ENCODE measurements at regions not wholly inside any gene's neighbourhood (a gene's known extent, or its start where the extent isn't known, plus 50 kb on each side); places are given as distances from the start of the nearest gene placed in this dataset.

DNA sequence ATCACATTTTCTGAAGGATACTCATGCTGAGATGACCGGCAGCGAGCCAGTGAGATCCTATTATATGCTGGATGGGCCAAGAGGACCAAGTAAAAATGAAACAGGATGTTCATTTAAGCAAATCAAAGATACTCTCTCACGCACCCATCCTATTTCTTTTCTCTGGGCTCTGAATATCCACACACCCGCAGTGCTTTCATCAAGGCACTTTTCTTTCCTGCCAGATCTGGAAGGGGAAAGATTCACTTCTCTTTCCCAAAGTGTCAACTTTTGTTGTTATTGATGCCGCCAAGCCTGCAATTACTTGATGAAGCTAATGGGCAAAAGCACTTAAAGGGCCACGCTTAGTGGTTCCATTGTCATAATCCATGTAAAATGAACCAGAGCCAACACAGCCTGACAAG, 191.9 kb upstream of the CHAC2 start:
- Mint-ChIP-seq H3K36me3 (ENCODE audit: insufficient read depth, unreplicated experiment) (no peaks in the 10 kb centered on the region), H3K4me3 (ENCODE audit: unreplicated experiment) (no peak overlapping the region), H3K27ac (ENCODE audit: low read depth, unreplicated experiment) (no peak overlapping the region), H3K4me1 (ENCODE audit: insufficient read depth, unreplicated experiment) (no peaks in the 10 kb centered on the region), H3K9me3 (ENCODE audit: unreplicated experiment) (no peaks in the 10 kb centered on the region), H3K27me3 (ENCODE audit: insufficient read depth, unreplicated experiment) (no peaks in the 10 kb centered on the region)
- CTCF ChIA-PET: interaction anchor here (0.9 kb wide), 1 partner anchor 47 kb away, joined by 3 read pairs; no protein-coding TSS in a partner anchor
- POLR2A ChIA-PET: no interaction called here
- no TSS peak for BruUV-seq (replicated peaks)
- intact Hi-C loops (cut with micrococcal nuclease): no loop called here
- no peak for DNase-seq (ENCODE audit: unreplicated experiment)
- TF ChIP-seq, protein P1, sequence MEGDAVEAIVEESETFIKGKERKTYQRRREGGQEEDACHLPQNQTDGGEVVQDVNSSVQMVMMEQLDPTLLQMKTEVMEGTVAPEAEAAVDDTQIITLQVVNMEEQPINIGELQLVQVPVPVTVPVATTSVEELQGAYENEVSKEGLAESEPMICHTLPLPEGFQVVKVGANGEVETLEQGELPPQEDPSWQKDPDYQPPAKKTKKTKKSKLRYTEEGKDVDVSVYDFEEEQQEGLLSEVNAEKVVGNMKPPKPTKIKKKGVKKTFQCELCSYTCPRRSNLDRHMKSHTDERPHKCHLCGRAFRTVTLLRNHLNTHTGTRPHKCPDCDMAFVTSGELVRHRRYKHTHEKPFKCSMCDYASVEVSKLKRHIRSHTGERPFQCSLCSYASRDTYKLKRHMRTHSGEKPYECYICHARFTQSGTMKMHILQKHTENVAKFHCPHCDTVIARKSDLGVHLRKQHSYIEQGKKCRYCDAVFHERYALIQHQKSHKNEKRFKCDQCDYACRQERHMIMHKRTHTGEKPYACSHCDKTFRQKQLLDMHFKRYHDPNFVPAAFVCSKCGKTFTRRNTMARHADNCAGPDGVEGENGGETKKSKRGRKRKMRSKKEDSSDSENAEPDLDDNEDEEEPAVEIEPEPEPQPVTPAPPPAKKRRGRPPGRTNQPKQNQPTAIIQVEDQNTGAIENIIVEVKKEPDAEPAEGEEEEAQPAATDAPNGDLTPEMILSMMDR (IDR thresholded peaks at IDR 0.05; ENCODE audit: unreplicated experiment): no peak

DNA sequence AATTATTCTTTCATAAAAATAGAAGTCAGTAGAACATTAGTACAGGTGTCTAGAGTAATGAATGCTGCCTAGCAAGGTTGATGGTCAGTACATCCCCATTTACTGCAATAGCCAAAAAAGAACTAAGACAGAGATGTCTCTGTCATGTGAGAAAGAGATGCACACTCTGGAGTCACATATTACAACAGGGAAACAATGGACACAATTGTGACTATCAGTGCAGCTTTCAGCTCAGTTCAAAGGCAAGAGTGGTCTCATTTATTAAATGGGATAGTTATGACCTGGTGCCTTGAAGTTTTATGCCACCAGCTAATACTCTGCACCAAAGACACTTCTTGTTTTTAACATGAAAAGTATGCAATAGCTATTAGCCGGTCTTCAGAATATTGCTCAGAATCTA, 194.9 kb upstream of the CHAC2 start:
- DNase-seq (ENCODE audit: unreplicated experiment): no peak
- Mint-ChIP-seq H3K4me3 (ENCODE audit: unreplicated experiment) (no peak overlapping the region), H3K4me1 (ENCODE audit: insufficient read depth, unreplicated experiment) (no peaks in the 10 kb centered on the region), H3K36me3 (ENCODE audit: insufficient read depth, unreplicated experiment) (no peaks in the 10 kb centered on the region), H3K9me3 (ENCODE audit: unreplicated experiment) (no peaks in the 10 kb centered on the region), H3K27me3 (ENCODE audit: insufficient read depth, unreplicated experiment) (no peaks in the 10 kb centered on the region), H3K27ac (ENCODE audit: low read depth, unreplicated experiment) (no peak overlapping the region)
- ChIA-PET CTCF (no interaction called here), POLR2A (no interaction called here)
- no TSS peak for BruUV-seq (replicated peaks)
- TF ChIP-seq, protein P1 (IDR thresholded peaks at IDR 0.05; ENCODE audit: unreplicated experiment): no peak
- intact Hi-C loops (cut with micrococcal nuclease): no loop called here

DNA sequence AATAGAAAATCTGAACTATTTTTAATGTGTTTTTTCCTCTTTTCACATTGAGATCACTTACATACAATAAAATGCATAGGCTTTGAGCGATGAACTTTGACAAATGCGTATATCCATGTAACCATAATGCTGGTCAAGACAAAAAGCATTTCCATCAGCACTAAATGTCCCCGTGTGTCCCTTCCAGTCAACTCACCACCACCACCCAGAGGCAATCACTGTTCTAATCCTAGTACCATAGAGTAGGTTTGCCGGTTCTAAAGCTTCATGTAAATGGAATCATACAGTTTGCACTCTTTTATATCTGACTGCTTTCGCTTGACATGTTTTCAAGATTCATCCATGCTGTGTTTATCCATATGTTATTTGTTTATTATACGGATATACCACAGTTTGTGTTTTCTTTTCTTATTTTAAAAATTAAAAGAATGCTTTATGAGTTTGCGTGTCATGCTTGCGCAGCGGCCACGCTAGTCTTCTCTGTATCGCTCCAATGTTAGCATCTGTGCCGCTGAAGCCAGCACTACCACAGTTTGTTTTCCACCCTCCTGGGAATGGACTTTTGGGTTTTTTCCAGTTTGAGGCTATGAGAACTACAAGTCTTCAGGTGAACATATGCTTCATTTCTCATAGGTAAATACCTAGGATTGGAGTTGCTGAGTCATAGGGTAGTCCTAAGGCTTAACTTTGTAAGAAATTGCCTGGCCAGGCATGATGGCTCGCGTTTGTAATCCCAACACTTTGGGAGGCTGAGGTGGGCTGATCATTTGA, 197.5 kb upstream of the CHAC2 start:
- intact Hi-C loops (cut with micrococcal nuclease): no loop called here
- Mint-ChIP-seq H3K9me3 (ENCODE audit: unreplicated experiment) (no peaks in the 10 kb centered on the region), H3K4me3 (ENCODE audit: unreplicated experiment) (no peak overlapping the region), H3K4me1 (ENCODE audit: insufficient read depth, unreplicated experiment) (no peaks in the 10 kb centered on the region), H3K36me3 (ENCODE audit: insufficient read depth, unreplicated experiment) (no peaks in the 10 kb centered on the region), H3K27me3 (ENCODE audit: insufficient read depth, unreplicated experiment) (no peaks in the 10 kb centered on the region), H3K27ac (ENCODE audit: low read depth, unreplicated experiment) (no peak overlapping the region)
- POLR2A ChIA-PET: no interaction called here
- DNase-seq (ENCODE audit: unreplicated experiment): no peak
- no TSS peak for BruUV-seq (replicated peaks)
- TF ChIP-seq, protein P1 (IDR thresholded peaks at IDR 0.05; ENCODE audit: unreplicated experiment): no peak
- CTCF ChIA-PET: no interaction called here

DNA sequence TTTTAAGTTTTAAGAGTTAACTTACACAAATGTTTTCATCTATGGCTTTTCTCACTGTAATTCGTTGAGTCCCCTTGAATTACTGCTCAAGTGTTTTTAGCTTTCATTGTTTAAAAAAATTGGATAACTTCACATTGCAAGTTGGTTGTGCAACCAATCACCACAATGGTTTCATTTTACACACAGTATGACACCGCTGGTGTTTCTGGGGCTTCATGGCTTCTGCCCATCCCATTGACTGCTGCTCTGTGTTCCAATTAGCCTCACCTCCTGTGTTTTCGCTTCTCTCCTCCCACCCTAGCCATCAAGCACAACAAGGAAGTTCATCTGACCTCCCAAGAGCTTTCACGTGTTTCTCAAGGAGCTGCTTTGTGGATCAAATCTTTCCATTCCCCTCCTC, 199.1 kb upstream of the CHAC2 start:
- no peaks in the 10 kb centered on the region for H3K4me1 Mint-ChIP-seq (ENCODE audit: insufficient read depth, unreplicated experiment)
- H3K9me3 Mint-ChIP-seq (ENCODE audit: unreplicated experiment): peaks cover 1% of the 10 kb centered on the region
- H3K4me3 Mint-ChIP-seq (ENCODE audit: unreplicated experiment): peak overlapping the region; percentile 29

More for the DNA sequence above, 199.1 kb upstream of the CHAC2 start:
- Mint-ChIP-seq H3K36me3 (ENCODE audit: insufficient read depth, unreplicated experiment) (no peaks in the 10 kb centered on the region), H3K27me3 (ENCODE audit: insufficient read depth, unreplicated experiment) (no peaks in the 10 kb centered on the region), H3K27ac (ENCODE audit: low read depth, unreplicated experiment) (peak overlapping the region; percentile 75)
- peak; percentile 17 for DNase-seq (ENCODE audit: unreplicated experiment)
- ChIA-PET CTCF (interaction anchor here (0.6 to 1.2 kb wide), 4 partner anchors 15 to 261 kb away, joined by 3 read pairs; no protein-coding TSS in a partner anchor), POLR2A (no interaction called here)
- TF ChIP-seq, protein P1 (IDR thresholded peaks at IDR 0.05; ENCODE audit: unreplicated experiment): no peak
- no TSS peak for BruUV-seq (replicated peaks)
- intact Hi-C loops (cut with micrococcal nuclease): no loop called here
